HuH-7 (cell line): ENCODE measurements at regions not wholly inside any gene's neighbourhood (a gene's known extent, or its start where the extent isn't known, plus 50 kb on each side); places are given as distances from the start of the nearest gene placed in this dataset.
"Not testable (repeated sequence)": the region's sequence is repeated elsewhere in the genome, so short reads cannot be mapped to it uniquely, and the experiment has no call there.

Experiments
- DNase-seq: peaks from one replicate; pipeline ENCODE4 v3.0.0; 2011; ENCODE audit warnings: low spot score

DNA sequence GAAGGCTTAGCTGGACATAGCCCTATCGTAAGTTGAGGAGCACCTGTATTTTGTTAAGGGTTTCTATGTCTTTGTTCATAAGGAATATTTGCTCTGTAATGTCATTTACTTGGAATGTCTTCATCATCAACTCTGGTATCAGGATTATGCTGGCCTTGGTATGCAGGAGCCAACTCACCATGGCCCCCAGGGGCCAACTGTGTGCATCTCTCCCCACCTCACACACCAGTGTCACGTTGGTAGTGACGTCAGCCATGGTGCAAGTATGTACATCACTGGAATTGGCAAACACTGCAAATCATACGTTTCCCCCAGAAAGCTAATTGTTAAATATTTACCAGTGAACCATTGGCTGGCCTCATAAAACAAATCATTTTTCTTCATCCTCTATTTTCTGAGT lies 70.8 kb downstream of the YTHDF1 start:
- no peak for DNase-seq

DNA sequence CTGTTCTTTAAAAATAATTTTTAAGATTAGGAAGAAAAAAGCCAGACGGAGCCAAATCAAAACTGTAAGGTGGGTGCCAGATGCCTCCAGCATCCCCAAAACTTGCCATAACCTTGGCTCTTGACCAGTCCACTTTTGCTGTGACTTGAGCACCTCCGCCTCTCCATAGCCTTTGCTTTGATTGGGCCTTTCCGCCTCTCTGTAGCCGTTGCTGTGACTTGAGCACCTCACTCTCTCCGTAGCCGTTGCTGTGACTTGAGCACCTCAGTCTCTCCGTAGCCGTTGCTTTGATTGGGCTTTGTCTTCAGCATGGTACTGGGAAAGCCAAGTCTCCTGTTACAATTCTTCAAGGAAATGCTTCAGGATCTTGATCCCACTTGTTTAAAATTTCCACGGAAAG lies 73.0 kb downstream of the YTHDF1 start:
- no peak for DNase-seq

- DNase-seq = no peak
Observed at GRCh38 chr20:63141531-63141930, 74.4 kb downstream of the YTHDF1 start.

DNA sequence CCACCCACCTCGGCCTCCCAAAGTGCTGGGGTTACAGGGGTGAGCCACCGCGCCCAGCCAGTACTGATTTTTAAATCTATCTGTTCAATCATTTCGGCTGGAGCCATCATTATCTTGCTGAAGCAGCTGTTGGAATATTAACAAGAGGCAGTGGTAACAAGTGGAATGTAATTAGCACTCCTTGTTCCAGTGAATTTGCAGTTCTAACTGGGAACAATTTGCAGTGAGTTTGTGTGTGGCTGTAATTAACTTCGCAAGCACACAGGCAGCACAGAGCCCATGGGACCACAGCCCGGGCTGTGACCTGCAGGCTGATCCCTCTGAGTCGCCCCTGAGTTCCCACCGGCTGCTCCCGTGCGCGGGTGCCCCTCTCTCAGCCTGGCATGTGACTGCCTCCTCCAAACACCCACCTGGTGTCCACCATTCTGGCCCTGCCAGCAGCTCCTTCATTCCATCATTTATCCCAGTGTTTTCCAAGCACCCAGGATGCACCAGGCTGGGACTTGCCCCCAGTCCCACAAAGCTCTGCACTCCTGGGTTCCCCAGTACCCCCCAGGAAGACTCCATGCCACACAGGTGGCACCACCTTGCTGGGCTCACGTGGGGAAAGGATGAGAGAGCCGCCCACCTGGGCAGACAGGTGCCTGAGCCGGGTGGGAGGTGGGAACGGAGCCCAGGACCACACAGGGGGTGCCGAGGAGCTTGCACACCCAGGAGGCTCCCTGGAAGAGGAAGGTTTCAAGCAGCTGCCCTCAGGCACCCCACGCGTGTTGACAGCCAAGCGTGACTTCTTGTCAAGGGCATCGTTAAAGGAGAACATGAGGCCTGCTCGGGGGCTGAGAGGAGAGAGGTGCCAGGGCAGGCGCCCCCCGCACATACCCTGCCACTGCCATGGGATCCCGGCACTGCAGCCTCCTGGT lies 75.2 kb downstream of the YTHDF1 start:
- DNase-seq = no peak

DNA sequence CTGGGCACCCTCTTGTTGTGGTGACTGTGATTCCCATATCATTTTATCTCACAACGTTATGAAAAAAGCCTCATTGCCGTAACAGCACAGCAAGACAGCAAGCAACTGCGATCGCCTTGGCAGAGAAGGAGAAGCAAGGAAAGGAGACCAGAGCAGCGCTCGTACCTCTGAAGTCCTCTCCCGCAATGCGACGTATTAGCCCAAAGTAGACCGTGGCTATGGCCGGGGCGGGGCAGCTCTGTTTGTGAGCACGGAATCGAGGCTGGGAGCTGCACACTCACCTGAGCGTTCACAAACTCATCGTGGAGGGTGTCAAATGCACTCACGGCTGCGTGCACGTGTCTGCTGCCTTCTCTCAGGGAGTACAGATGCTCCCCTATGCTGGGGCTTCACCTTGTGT lies 76.1 kb downstream of the YTHDF1 start:
- no peak for DNase-seq

DNA sequence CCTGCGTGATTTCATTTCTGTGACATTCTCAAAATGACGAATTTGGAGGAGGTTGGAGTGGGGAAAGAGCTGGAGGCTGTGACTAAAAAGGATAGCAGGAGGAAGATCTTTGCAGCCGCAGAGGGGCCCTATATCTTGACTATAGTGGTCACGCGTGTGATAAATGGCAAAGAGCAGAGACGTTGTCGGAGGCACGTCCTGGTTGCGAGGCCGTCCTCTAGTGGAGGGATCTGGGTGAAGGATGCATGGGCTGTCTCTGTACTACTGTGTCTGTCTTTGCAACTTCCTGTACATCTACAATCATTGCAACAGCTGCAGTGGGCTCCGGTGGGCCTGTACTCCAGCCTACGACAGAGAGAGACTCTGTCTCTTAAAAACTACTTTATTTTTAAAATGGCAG lies 76.6 kb downstream of the YTHDF1 start:
- DNase-seq = no peak

DNA sequence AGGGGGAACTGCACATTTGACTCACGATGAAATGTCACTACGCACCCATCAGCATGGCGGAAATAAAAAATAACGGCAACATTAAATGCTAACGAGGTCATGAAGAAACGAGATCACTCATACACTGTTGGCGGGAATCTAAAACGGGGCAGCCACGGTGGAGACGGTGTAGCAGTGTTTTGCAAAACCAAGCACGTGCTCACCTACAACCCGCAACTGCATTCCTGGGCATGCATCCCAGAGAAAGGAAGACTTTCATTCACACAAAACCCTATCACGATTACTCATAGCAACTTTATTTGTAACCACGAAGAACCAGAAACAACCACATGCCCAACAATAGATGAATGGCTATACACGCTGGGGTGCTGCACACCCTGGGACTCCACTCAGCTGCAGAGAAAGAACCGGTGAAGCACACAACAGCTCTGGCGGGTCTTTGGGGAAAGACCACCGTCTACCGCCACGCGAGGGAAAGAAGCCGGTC lies 77.0 kb downstream of the YTHDF1 start:
- DNase-seq = no peak

- DNase-seq = no peak
Observed at GRCh38 chr20:63137851-63138415, 78.0 kb downstream of the YTHDF1 start.

GRCh38 chr20:63136296-63136695 lies 79.6 kb downstream of the YTHDF1 start:
- no peak for DNase-seq

GRCh38 chr20:63135411-63135810 lies 80.5 kb downstream of the YTHDF1 start:
- no peak for DNase-seq

- DNase-seq = not testable (repeated sequence)
Observed at GRCh38 chr20:63134711-63135361, 81.1 kb downstream of the YTHDF1 start.

DNA sequence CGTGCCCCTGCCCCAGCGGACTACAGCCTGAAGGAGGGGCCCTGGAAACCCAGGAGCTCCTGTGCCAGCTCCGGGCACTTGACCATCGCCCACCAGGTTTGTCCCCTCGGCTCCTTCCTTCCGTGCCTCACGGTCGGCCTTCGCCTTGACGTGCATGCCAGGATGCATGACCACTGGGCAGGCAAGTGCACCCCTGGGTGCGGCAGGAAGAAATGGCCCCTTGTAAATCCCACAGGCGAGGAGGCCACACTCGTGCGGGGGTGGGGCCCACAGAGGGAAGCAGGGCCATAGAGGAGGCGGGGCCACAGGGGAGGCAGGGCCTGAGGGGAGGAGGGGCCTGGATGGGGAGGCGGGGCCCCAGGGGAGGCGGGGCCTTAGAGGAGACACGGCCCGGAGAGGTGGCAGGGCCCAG lies 81.7 kb downstream of the YTHDF1 start:
- DNase-seq = no peak

DNA sequence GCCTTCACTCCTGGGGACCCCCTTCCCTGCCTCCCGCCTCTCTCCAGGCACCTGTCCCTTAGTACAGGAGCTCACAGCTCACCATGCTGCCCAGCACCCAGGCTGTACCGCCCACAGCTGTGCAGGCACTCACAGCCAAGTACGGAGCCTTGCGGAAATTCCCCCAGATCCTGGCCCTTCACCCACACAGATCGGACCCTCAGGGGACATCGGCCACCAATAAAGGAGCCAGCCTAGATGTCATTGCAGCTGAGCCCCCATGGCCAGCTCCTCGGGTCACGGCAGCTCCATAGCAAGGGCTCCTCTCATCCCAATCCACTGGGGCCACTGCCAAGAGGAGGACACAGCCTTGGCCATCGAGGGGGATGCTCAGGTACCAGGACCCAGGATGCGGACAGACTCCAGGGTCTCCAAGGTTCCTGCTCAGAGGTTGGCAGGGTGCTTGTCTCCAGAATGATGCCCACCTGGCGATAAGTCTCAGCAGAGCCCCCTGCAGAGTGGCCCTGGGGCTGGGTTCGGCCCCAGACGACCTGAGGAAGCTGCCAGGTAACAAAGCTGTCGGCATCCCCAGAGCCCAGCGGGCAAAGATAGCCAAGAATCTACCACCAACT lies 82.3 kb downstream of the YTHDF1 start:
- no peak for DNase-seq

DNA sequence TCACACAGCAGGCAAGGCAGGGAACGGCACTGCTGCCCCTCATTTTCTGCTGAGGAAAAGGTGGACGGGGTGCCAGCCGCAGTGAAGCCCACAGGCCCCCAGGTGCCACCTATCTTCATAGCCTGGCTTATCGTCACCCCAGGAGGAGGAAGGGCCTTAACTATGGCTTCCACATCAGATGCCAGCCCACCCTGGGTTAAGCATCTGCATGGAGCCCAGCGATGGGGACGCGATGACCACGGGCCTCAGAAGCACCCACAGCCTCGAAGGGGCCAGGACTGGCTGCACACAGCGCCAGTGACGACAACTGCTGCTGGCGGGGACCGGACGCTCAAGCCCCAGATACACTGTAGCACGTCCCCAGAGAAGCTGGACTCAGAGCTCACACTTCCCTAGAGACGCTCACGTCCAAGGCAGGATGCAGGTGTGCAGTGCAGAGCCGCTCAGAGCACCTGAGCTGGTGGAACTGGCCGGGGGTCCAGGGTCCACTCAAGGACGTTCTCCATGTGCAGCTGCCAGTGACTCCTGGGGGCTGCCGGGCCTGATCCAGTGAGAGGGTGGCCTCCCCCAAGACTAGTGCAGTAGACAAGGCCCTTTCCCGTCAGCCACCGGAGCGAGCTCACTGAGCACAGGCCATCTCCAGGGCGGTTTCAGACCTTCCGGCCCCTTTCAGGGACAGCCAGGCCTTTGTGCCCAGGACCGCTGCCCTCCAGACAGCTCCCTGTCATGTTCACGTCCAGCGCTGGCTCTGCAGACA lies 83.0 kb downstream of the YTHDF1 start:
- DNase-seq = no peak

DNA sequence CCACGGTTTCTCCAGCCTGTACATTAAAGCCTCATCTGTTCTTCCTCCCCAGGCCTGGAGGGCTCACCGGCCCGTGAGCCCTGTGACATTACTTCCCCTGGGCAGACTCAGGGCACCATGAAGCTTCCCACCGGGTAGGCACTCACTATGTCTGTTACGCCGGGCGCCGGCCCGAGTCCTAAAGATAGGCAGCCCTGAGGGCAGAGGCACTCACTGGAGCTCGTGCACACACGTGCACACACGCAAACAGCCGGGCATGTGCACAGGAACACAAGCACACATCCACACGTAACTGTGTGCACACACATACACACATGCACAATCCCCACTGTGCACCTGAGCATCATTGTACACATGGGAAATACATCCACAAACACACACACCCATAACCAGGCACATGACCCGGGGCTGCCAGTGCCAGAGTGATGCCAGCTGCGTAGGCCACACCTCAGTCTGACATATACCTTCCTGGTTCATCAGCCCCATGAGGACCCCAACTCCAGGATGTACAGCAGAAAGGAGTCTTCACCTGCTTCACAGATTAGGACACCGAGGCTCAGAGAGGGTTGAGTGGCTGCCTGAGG lies 83.7 kb downstream of the YTHDF1 start:
- DNase-seq = no peak

GRCh38 chr20:63130658-63131577 lies 85.0 kb downstream of the YTHDF1 start:
- no peak for DNase-seq

- no peak for DNase-seq
Observed at GRCh38 chr20:63129991-63130657, 85.8 kb downstream of the YTHDF1 start.

- no peak for DNase-seq
Observed at GRCh38 chr20:63129376-63129965, 86.5 kb downstream of the YTHDF1 start.

DNA sequence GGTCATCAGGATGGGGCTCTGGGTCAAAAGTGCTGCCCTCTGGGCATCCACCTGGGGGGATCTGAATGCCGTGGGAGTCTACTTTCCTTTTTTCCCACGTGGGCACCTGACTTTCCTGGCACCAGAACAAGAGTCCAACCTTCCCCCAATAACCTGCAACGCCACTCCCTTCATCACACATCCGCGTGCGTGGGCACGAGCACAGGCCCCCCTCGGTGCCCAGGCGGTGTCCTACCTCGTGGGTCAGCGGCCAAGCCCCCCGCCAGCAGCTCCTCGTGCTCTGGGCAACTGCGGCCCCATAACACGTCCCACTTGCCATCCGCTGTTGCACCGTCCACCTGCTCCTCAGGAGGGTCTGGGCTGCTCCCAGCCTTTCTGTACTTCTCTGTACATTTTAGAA lies 87.0 kb downstream of the YTHDF1 start:
- no peak for DNase-seq
